Left hindlimb (tissue), 1 donor: ENCODE measurements at regions not wholly inside any gene's neighbourhood (a gene's known extent, or its start where the extent isn't known, plus 50 kb on each side); places are given as distances from the start of the nearest gene placed in this dataset.
"Not testable (repeated sequence)": the region's sequence is repeated elsewhere in the genome, so short reads cannot be mapped to it uniquely, and the experiment has no call there.

Source experiments
- DNase-seq: peaks from one replicate; pipeline ENCODE4 v3.0.0-alpha.2; 2018

GRCh38 chr6:882084-882598 lies 189.2 kb upstream of the EXOC2 start:
- DNase-seq, result no peak

GRCh38 chr6:878179-878578 lies 185.2 kb upstream of the EXOC2 start:
- DNase-seq, result no peak

GRCh38 chr6:875012-875411 lies 182.1 kb upstream of the EXOC2 start:
- DNase-seq, result no peak

GRCh38 chr6:872570-873125 lies 179.7 kb upstream of the EXOC2 start:
- no peak for DNase-seq

- DNase-seq, result no peak
Observed at GRCh38 chr6:871503-871902, 178.6 kb upstream of the EXOC2 start.

GRCh38 chr6:870096-870495 lies 177.2 kb upstream of the EXOC2 start:
- DNase-seq, result no peak

- no peak for DNase-seq
Observed at GRCh38 chr6:868201-868600, 175.3 kb upstream of the EXOC2 start.

- no peak for DNase-seq
Observed at GRCh38 chr6:867378-867777, 174.4 kb upstream of the EXOC2 start.

GRCh38 chr6:866316-866715 lies 173.4 kb upstream of the EXOC2 start:
- no peak for DNase-seq

- no peak for DNase-seq
Observed at GRCh38 chr6:865846-866245, 172.9 kb upstream of the EXOC2 start.

- DNase-seq, result no peak
Observed at GRCh38 chr6:863831-864230, 170.9 kb upstream of the EXOC2 start.

- not testable (repeated sequence) for DNase-seq
Observed at GRCh38 chr6:863127-863526, 170.2 kb upstream of the EXOC2 start.

GRCh38 chr6:859936-860335 lies 167.0 kb upstream of the EXOC2 start:
- DNase-seq, result no peak

- no peak for DNase-seq
Observed at GRCh38 chr6:854406-855118, 161.6 kb upstream of the EXOC2 start.

GRCh38 chr6:852216-852615 lies 159.3 kb upstream of the EXOC2 start:
- not testable (repeated sequence) for DNase-seq

- DNase-seq, result no peak
Observed at GRCh38 chr6:849075-849506, 156.2 kb upstream of the EXOC2 start.

- no peak for DNase-seq
Observed at GRCh38 chr6:845566-845965, 152.6 kb upstream of the EXOC2 start.

GRCh38 chr6:845101-845500 lies 152.2 kb upstream of the EXOC2 start:
- DNase-seq, result no peak

GRCh38 chr6:842141-842540 lies 149.2 kb upstream of the EXOC2 start:
- DNase-seq, result peak; percentile 35

- DNase-seq, result no peak
Observed at GRCh38 chr6:841569-841968, 148.6 kb upstream of the EXOC2 start.

GRCh38 chr6:839201-839600 lies 146.3 kb upstream of the EXOC2 start:
- DNase-seq, result no peak

GRCh38 chr6:837380-837779 lies 144.4 kb upstream of the EXOC2 start:
- no peak for DNase-seq

- DNase-seq, result no peak
Observed at GRCh38 chr6:836276-836853, 143.4 kb upstream of the EXOC2 start.

- DNase-seq, result no peak
Observed at GRCh38 chr6:835476-836160, 142.7 kb upstream of the EXOC2 start.
